ELR (cell line): ENCODE measurements at regions not wholly inside any gene's neighbourhood (a gene's known extent, or its start where the extent isn't known, plus 50 kb on each side); places are given as distances from the start of the nearest gene placed in this dataset.
"Not testable (repeated sequence)": the region's sequence is repeated elsewhere in the genome, so short reads cannot be mapped to it uniquely, and the experiment has no call there.

ENCODE experiments used
- DNase-seq: peaks from one replicate; pipeline ENCODE4 v3.0.0-alpha.2; 2015; ENCODE audit warnings: low read depth

DNA sequence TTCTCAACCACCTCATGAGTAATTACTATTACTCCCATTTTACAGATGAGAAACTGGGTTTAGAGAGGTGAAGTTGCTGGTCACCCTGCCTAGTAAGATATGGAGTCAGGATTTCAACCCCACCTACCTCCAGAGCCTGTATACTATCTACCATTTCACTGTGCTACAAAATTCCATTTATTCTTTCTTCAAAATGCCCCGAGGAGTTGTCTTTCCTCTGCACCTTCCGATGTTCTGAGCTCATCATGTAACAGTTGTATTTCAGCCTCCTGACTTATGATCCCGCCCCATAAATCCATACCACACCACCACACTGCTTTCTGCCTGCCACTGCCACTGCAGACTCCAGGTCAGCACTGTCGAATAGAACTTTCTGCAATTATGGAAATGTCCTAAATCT is 71.3 kb upstream of the SLC25A36 start:
- DNase-seq = no peak

DNA sequence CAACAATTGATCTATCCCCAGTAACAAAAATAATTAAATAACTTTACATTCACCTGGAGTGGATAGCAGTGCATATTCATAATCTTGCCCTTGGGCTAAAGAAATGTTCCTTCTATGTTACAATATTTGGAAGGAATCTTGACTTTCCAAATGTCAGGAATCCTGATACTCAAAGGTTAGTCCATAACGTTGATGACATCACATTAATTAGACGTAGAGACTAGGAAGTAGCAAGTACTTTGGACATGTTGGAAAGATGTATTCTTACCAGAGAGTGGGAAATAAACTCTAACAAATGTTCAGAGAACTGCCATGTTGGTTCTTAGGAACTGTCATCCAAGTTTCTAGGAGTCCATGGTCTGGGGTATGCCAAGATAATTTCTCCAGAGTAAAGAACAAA is 70.6 kb upstream of the SLC25A36 start:
- no peak for DNase-seq

DNA sequence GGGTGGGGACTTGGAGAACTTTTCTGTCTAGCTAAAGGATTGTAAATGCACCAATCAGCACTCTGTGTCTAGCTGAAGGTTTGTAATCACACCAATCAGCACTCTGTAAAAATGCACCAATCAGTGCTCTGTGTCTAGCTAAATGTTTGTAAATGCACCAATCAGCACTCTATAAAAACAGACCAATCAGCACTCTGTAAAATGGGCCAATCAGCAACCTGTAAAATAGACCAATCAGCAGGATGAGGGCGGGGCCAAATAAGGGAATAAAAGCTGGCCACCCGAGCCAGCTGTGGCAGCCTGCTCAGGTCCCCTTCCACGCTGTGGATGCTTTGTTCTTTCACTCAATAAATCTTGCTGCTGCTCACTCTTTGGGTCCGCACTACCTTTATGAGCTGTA is 69.5 kb upstream of the SLC25A36 start:
- not testable (repeated sequence) for DNase-seq

DNA sequence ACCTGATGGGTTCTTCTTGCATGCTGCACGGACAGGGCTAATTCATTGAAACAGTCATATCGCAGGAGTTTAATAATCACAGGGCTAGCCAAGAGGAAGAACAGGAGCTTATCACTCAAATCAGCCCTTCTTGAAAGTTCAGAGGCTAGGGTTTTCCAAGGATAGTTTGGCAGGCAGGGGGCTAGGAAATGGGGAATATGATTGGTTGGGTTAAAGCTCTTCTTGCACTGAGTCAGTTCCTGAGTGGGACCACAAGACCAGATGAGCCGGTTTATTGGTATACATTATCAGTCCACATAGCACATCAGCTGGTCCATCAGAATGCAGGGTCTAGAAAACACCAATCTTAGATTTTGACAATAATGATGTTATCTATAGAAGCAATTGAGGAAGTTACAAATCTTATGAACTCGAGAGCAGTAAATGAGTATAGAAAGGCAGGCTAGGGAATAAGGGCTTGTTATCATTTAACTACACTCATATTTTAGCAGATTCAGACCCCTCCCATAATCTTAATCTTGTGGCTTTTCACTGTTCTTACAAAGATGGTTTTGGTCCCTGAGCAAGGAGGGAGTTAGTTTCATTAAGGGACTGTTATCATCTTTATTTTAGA is 58.1 kb upstream of the SLC25A36 start:
- DNase-seq = no peak

DNA sequence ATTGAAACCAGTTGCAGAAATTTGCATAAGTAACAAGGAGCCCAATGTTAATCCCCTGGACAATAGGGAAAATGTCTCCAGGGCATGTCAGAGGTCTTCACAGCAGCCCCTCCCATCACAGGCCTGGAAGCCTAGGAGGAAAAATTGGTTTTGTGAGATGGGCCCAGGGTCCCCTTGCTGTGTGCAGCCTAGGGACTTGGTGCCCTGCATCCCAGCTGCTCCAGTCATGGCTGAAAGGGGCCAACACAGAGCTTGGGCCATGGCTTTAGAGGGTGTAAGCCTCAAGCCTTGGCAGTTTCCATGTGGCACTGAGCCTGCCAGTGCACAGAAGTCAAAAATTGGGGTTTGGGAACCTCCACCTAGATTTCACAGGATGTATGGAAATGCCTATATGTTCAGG is 55.9 kb upstream of the SLC25A36 start:
- DNase-seq = not testable (repeated sequence)
